IPS DF 19.7 (cell line): ENCODE measurements at regions not wholly inside any gene's neighbourhood (a gene's known extent, or its start where the extent isn't known, plus 50 kb on each side); places are given as distances from the start of the nearest gene placed in this dataset.
"Not testable (repeated sequence)": the region's sequence is repeated elsewhere in the genome, so short reads cannot be mapped to it uniquely, and the experiment has no call there.

Source experiments
- DNase-seq: peaks from one replicate; pipeline ENCODE4 v3.0.0-alpha.2; 2013; ENCODE audit warnings: low read depth, low spot score

GRCh38 chr1:182003953-182004586 is 57.4 kb downstream of the ZNF648 start:
- DNase-seq: no peak

- no peak for DNase-seq
Observed at GRCh38 chr1:182003025-182003725, 58.3 kb downstream of the ZNF648 start.

DNA sequence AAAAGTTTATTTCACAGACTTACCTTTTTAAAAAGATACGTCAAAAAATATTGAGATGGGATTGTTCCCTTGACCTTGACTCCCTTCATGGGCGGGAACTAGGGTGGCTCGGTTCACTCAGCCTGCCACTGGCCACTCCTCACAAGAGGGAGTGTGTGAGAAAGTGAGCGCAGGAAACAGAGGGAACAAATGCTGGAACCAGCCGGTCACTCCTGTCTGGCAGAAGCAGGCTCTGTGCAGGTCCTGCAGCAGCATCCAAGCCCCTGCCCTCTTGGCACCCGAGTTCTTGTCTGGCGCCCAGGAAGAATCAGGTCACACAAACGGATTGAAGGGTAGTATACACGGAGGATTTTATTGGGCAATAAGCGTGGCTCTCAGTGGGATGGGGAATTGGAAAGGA is 58.9 kb downstream of the ZNF648 start:
- no peak for DNase-seq

DNA sequence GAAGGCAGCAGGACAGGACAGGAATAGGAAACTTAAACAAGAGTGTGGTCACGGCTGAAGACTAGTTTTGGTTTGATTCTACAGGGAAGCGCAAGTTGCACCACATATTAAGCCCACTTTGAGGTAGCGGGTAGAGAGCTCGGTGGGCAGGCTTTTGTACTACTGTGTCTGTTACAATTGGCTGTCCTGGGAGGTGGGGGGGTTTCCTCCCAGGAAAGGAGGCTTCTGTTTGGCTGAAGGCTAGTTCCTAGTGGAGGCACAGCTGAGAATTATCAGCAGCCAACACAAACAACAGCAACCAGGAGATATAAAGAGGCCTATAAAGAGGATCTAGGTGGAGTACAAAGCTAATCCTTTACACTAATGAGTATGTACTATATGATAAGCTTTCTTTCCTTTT is 62.7 kb downstream of the ZNF648 start:
- no peak for DNase-seq

DNA sequence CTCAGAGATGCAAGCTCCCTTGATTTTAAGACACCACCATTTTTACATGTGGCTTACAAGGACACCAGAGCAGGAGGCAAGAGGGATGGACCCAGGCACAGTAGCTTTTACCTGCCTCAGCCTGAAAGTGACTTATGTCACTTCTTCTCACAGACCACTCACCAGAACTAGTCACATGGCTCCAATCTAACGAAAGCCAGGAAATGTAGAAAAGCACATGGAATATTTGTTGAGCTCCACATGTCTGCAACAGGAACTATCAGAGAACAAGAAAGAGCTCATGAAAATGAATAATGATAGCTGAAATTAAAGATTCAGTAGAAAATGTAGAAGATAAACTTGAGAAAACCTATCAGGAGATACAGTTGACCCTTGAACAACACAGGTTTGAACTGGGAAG is 69.4 kb downstream of the ZNF648 start:
- DNase-seq: no peak

GRCh38 chr1:181990728-181991127 is 70.8 kb downstream of the ZNF648 start:
- DNase-seq: no peak

- no peak for DNase-seq
Observed at GRCh38 chr1:181989261-181989920, 72.1 kb downstream of the ZNF648 start.

GRCh38 chr1:181987996-181988395 is 73.5 kb downstream of the ZNF648 start:
- DNase-seq: no peak

- no peak for DNase-seq
Observed at GRCh38 chr1:181987334-181987895, 74.1 kb downstream of the ZNF648 start.

DNA sequence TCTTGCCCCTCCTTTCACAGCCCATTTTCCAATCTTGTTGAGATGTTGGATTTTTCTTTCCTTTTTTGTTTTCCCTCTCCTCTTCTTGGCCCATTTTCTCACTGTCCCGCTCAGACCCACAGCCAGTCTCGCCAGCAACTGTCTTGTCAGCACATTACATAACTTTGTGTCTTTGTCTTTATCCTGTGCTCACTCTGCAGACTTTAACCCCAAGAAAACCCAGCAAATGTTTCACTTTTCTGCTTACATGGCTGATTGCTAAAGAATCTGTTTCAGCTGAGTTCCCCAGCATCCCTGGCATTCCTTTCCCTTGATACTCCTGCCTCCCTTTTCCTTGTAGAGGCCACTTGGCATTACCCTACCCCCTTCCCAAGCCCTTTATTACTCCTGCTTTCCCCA is 74.6 kb downstream of the ZNF648 start:
- DNase-seq: no peak

DNA sequence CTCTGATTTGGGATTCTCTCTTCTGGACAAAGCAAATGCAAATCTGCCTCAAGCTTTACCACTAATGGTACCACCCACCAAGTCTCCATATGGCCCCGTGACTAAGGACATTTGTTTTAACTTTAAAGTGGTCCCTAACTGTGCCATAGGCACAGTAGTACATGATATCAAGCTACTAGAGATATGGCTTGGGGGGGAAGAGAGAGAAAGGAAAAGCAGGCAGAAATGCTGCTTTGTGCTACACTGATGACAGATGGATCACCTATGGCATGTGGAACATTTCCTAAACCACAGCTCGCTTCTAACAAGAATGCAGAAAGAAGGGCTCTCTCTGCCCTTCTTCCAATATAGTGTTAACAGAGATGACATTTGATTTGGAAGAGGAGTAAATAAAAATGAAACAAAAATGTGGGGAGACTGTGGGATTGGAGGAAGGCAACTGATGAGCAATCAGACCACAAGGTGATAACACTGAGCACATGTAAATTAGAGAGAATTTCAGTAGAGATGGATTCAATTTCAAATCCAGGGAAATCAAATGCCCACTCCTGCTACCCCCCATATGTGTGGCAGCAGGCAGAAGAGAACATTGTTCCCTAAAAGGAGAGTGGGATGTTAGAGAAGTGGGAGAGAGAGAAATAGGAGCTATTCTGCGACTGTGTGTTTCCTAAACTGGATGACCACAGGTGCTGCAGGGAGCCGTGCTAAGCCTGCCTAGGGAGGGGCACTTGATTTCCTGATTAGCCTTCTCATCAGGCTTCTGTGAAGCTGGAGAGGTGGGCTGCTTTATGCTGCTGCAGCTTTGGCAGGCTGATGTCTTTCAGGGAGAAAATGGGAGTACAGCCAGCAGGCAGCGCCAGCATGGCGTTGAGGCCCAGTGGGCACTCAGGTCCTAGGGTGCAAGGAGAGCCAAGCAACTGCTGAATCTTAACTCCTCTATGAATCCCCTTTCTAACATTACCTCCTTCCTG is 75.3 kb downstream of the ZNF648 start:
- no peak for DNase-seq

DNA sequence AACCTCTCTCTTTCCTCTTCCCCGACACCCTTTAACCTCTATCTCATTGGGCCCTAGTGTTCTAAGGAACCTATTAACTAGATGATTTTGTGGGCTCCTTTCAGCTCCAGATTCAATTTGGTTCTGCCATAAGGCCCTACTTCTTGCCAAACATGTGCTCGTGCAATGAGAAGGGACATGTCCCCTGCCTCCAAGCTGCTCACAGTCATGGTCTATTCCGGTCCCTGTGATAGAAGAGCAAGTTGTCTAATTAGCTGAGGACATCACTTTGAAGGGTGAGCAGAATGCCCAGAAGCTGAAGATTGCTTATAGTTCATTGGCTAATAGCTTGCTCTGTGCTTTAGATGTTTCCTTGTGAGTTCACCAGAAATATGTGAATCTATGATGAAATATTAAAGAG is 76.2 kb downstream of the ZNF648 start:
- no peak for DNase-seq

DNA sequence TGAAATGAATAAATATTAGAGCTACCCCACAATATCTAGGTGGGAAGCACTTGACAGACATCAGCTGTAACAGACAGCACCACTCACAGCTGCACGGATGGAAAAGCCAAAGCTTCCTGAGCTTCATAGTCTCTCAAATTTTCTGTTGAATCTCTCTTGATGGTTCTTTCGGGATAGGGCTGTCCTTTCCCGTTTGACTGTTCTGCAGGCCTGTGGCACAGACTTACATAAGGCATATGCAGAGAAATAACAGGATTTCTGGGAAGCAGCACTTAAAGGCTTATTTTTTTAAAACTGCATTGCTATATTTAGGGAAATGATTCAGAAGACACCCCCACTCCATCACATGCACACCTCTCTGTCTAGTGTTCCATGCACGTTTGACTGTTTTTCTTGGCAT is 77.5 kb downstream of the ZNF648 start:
- no peak for DNase-seq

GRCh38 chr1:181981821-181982220 is 79.7 kb downstream of the ZNF648 start:
- DNase-seq: no peak

DNA sequence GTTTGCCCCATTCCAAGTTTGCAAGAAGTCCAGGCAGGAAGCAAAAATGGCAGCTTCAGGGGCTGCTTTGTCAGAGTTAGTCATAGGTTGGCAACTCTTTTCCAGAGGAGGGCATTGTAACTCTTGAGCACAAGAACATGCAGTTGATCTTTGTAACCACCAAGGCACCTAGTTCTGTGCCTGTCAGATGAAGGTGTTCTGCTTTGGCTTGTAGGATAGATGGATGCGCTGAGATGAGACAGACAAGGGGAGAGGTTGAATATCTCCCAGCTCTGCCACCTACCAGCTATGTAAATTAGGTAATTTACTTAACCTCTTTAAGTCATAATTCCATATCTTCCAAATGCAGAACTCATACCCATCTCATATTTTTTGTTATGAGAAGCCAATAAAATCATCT is 89.3 kb downstream of the ZNF648 start:
- DNase-seq: no peak

DNA sequence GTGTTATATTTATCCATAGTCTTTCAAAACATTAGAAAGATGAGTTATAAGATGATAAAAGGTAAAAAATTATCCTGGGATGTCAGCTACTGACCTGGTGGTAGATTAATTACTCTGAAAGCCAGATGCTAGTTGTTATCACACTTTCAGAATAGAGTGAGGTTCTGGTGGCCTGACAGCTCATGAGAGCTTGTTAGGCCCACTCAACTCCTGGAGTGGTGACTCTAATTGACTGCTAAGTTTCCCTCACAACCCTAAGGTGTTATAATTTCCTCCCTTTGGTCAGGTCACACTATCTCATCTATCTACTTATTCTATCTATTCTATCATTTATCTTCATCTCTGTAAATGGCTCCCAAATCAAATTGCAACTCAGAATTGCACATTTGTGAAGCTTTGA is 90.1 kb downstream of the ZNF648 start:
- no peak for DNase-seq

DNA sequence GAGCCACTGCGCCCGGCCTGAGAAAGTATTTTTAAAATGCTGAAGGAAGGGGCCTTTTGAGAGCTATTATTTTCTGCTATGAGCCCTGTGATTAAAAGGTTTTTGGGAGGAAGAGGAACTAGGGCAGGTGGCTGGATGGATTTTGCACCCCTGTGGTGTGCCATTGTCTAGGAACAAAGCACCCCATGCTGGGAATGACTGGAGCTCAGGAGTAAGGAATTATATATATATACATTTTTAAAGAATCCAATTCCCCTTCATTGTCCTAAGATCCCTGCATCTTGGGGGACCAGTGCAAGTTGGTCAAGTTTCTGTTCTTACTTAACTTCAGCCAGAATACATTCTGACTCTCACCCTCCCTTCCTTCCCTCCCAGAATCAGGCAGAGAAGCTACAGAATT is 91.6 kb downstream of the ZNF648 start:
- DNase-seq: peak; percentile 95

- not testable (repeated sequence) for DNase-seq
Observed at GRCh38 chr1:181954696-181955095, 106.8 kb downstream of the ZNF648 start.

DNA sequence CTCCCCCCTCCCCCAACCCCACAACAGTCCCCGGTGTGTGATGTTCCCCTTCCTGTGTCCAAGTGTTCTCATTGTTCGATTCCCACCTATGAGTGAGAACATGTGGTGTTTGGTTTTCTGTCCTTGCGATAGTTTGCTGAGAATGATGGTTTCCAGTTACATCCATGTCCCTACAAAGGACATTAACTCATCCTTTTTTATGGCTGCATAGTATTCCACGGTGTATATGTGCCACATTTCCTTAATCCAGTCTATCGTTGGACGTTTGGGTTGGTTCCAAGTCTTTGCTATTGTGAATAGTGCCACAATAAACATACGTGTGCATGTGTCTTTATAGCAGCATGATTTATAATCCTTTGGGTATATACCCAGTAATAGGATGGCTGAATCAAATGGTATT is 107.3 kb downstream of the ZNF648 start:
- not testable (repeated sequence) for DNase-seq

- DNase-seq: no peak
Observed at GRCh38 chr1:181953596-181953995, 107.9 kb downstream of the ZNF648 start.

DNA sequence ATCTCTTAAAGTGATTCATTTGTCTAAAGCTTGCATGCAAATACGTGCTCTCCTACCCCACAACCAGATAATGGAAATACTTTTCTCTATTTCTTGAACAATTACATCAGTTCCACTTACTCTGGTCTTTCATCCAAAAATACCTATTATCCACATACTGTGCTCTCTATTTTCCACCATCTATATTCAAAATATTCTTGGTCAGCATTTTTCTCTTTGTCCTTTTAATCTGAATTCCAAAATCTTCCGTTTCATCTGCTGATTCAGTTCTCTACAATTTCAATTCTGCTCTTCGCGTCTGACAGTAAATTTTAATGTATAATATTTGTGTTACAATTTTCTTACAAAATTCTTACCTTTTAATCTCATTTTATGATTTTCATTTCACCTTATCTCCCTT is 110.3 kb downstream of the ZNF648 start:
- no peak for DNase-seq

- DNase-seq: no peak
Observed at GRCh38 chr1:181949500-181949899, 112.0 kb downstream of the ZNF648 start.
